ENCODE measurements at regions not wholly inside any gene's neighbourhood (a gene's known extent, or its start where the extent isn't known, plus 50 kb on each side); places are given as distances from the start of the nearest gene placed in this dataset.

DNA sequence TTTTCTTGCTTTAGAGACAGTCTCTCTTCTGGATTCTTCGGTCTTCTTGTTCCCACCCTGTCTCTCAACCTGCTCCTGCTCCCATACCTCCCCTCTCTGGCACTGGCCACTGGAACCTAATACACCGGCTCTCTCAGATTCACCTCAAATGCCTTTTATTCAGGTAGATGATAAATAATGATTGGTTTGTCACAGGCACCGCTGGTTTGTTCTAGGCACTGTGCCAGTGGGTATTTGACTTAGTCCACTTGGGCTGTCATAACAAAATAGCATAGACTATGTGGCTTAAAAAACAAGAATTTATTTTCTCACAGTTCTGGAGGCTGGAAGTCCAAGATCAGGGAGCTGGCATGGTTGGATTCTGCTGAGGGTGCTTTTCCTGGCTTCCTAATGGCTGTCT lies 278.2 kb upstream of the STT3B start:
- no peak for DNase-seq

DNA sequence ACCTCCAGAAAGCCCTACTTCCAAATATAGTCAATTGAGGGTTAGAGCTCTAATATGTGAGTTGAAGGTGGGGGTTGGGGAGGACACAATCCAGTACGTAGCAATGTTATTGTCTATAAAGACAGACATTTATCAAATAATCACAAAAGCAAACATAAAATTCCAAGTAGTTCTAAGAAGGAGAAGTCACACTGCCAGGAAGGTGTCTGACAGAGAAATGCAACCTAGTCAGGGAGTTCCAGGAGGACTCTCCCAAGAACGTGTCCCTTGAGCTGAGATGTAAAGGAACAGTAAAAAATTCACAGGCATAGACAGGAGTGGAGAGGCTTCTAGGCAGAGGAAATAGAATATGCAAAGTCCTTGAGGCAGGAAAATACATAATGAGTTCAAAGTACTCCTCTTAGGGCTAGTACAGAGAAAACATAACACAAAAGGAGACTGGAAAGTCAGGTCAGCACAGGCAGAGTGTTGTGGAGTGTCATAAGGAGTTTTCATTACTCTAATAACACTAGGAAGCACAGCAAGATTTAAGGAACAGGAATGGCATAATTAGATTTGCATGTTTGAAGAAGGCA lies 277.6 kb upstream of the STT3B start:
- no peak for DNase-seq

DNA sequence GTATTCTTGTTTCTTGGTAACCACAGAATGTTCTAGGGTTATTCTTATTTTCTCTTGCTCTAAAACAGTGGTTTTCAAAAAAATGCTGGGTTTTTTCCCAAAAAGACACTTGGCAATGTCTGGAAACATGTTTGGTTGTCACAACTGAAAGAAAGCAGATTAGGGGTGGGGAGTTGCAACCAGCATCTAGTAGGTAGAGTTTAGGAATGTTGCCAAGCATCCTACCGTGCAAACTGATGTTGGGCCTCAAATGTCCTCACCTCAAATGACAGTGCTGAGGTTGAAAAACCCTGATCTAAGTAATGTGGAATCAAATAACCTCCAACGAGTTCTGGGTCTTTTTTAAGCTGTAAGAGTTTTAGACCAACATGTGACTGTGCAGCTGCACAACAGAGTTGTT lies 270.5 kb upstream of the STT3B start:
- no peak for DNase-seq

DNA sequence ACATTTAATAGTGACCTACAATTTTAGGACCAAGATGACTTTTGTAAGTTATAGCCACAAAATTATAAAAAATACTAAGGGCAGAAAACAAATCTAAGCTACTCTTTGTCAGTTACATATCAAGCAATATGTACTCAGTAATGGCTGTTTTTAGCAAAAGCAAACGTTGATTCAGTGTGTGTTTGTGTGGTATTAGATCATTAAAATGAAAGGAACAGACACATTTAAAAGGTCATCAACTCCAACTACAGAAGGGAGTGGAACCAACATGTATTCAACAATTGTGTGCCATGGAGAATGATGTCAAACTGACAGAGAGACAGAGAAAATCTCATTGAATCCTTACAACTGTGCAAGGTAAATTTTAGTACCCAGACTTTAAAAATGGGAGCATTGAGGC lies 268.8 kb upstream of the STT3B start:
- DNase-seq: no peak

DNA sequence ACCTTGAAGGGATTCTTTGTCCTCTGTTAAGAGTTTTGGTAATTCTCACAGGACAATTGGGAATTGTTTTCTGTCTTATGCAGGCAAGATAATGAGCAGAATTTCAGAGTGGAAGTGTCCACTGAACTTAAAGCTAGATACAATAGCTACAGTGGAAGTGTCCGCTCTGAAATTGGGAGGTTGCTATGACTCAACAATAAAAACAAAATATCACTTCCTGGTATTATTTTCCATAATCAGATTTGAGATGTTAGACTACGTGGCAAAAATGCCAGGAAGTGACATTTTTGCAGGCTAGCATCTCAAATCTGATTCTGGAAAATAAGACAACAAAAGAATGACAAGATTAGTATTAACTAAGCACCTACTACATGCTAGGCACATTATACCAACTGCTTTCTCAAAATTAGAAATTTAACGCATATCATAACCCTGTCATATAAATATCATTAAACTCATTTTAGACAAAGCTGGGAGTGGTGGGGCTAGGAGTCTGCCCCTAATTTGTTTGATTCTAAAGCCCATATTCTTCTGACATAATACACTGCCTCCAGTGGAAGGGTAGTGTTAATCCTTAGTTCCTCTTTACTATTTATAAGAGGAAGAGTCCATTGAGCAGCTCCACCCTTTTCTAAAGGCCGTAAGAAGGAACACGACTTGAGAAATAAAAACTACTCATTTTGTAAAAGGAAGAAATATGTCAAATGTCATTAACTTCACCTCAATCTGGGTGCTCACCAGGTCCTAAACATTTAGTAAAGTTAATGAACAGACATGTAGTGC lies 266.9 kb upstream of the STT3B start:
- peak; percentile 18 for DNase-seq

DNA sequence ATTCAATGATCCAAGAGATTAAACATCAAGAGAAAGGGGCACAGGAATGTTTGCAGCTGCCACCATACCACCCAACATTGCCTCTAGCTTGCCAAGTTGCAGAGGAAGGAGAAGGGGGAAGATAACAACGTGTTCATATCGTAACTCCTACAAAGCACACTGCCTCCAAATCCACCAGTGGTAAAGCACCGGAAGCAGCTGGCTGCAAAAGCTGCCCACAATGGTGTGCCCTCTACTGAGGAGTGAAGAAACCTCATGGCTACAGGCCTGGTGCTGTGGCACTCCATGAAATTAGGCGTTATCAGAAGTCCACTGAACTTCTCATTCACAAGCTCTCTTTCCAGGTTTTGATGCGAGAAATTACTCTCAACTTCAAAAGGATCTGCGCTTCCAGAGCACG lies 263.9 kb upstream of the STT3B start:
- peak; percentile 86 for DNase-seq

DNA sequence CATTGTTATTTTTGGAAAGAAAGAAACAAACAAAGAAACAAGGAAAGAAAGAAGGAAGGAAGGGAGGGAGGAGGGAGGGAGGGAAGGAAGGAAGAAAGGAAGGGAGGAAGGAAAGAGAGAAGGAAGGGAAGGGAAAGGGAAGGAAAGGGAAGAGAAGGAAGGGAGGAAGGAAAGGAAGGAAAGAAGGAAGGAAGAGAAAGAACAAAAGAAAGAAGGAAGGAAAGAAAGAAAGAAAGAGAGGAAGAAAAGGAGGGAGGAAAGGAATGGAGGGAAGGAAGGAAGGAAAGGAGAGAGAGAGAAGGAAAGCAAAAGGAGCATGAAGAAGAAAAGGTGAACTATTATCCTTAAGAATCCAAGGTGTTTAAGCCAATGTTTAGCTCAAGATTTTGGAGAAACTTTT lies 262.7 kb upstream of the STT3B start:
- DNase-seq: no peak

DNA sequence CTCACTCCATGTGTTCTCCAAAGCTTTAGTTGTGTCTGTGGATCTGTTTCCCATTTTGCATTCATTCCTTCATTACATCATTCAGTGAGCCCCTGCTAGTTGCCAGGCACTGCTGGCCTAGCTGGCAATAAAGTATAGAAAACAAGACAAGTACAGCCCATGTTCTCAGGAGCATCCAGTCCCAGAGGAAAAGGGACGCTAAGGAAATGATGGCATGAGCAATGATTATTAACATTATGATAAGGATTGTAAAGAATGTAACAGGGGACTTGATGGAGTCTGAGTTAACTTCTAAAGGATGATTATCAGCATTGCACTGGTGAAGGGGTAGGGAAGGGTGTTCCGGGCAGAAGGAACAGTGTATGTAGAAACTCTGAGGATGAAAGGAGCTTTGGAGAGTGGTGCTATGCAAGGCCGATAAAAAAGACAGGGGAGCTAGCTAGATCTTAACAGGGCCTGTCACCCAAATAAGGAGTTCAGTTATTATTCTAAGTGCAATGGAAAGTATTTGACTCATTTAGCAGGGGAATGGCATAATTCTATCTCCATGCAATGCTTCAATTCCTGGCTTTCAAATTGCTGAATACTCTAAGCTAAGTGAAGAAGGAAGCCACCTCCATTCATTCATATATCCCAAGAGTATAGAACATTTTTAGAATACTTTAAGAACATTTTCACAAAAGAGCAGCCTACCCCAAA lies 258.2 kb upstream of the STT3B start:
- DNase-seq: no peak

DNA sequence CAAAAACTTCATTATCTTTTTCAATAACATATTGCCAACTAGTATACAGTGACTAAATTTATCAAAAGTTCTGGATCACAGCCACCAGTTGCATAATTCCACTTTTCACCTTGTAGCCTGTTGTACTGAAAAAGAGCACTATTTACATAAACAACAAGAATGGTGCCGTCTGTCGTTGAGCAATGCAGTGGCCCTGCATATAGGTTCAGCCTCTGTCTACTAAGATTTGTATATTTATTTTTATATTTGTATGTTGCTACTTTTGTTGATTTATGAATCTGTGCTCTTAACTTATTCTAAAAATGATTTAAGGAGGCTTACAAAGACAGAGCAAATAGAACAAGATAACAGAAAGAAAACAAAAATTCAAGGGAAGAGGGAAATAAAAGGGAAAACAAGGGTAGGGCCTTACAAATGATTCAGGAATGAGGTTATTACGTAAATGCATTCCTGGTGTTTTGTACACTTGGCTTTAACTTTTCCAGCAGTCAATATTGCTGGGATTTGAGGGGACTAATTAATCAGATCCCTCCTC lies 257.6 kb upstream of the STT3B start:
- no peak for DNase-seq

DNA sequence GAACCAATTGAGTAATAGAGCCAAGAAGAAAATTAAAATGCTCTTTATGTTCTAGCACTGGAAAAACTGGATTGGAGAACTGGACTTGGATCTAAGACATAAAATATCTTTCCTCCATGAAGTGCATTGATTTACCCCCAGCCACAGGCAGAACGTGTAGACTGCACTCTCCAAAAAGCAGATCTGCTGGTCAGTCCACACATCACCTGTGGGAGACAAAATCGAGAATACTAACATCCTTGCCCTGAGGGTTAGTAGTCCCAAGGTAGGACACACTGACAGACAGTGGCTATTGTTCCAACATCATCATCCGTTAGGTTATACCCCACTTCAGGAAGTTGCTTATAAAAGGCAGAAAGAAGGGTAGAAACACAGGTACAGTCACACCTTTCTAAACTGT lies 257.1 kb upstream of the STT3B start:
- DNase-seq: no peak

DNA sequence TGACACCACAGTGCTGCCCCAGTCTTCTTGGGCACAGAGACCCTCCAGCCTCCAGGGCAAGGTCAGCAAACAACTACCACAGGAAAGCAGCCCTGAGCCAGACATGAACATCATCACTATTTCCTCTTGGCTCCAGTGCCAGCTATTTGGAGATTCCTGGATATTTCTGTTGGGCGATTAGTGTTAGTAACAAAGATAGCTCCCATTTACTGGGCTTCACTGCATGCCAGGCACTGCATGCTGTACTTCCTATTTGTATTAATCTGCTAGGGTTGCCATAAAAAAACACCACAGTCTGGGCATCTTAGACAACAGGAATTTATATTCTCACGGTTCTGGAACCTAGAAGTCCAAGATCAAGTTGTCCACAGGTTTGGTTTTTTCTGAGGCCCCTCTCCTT lies 255.1 kb upstream of the STT3B start:
- DNase-seq: no peak

DNA sequence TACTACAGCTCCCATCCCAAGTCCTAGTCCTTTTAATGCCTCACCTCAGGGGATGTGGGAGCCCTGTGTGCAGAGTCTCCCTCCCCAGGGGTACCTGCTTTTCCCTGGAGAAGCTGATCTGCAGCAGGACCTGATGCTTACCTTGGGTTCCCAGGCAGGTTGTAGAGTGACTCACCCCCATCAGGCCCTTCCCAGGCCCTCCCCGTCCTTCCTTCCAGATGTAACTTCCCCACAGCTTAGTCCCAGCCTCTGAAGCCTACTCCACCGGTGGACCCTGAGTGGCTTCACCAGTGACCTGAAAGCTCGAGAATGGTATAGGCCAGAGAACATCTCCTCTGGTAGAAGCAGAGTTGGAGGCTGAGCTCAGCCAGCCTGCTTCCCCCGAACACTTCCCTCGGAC lies 254.2 kb upstream of the STT3B start:
- no peak for DNase-seq

DNA sequence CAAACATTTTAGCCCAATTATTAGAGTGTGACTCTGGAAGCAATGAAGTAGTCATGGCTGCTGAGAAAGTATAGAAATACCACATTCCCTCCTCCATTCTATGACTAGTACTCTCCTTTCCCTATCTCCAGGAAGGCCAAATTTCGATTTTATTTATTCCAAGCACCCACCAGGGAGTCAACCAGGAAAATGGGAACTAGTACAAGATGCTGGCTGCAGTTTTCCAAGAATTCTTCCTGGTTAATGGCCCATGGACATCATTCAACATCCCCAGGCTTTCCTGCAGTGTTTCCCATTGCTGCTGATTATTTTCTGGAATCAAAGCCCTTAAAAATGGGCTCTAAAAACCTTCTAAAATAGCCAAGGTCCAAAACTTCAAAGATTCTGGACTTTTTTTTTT lies 247.9 kb upstream of the STT3B start:
- DNase-seq: no peak

DNA sequence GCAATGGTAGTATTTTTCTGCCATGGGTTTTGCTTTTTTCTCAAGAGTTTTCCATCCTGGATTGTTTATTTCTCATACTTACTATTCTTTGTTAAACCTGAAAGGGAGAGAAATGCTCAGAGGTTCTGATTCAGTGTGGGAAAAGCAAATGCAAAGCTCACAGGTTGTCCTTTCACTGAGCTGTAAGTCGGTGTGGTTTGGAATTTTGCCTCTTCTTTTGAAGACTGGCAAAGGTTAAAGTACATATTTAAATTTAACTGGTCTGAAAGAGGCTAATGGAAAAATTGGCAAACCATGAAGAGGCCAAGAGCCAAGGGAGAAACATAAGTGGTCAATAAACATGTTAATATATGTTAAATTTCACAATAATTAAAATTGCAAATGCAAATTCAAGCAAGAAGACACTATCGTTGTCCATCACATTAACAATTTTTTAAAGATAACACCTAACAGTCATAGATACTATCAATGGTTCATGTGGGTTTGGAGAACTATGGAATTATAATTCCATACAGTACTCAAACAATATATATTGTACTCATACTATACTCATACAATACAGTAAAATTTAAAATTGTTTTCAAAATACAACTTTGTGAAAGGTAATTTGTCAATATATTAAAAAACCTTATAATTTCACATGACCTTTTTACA lies 246.8 kb upstream of the STT3B start:
- DNase-seq: no peak

DNA sequence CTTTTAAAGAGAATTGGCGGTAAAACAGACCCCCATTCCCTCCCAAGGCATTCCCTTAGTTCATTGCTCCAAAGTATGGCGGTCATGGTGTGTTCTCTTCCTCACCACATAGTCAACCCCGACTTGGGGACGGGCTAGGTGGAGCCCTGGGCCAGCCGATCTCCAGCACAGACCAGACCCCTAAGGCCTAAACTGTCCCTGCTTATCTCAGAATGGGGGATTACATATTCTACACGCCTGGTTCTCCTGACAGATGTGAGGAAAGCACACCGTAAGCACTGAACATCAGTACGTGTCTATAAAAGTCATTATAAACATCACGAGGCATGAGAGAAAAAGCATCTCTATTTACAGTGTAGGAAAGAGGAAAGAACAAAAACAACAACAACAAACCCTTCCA lies 244.5 kb upstream of the STT3B start:
- DNase-seq: no peak

DNA sequence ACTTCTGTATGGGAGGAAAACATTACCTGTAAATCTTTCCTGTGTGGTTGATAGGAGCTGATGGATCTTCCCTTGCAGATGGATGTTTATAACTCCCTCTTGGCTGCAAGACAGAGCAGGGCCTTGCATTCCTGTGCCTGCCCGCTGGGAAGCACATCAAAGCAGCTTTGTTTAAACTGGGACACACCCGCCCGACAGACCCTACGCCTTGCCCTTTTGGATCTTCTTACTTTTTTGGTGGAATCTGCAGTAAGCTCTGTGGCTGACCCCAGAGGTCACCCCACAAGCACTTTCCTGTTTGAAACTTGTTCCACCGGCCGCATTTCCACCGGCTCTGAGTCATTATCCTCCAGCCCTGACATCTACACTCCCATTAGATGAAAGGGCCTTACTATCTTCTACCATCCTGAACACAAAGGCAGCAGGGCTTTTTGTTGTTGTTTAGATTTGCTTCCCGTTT lies 244.1 kb upstream of the STT3B start:
- DNase-seq: no peak

DNA sequence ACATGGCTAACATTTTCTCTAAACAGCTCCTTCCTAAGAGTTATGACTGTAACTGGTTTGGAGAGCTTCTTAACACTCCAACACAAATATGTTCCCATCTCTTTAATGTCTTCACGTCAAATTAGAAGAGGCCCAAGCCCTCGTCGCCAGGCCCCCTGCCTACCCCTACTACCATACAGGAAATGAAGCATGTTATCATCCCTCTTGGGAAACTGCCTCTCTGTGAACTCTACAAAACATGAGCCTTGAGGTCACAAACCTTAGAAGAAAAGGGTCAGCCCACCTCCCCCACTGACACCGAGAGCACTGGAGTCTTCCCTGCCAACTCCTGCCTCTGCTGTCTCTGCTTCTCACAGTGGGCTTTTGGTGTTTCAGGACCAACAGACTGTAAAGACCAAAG lies 243.1 kb upstream of the STT3B start:
- no peak for DNase-seq

DNA sequence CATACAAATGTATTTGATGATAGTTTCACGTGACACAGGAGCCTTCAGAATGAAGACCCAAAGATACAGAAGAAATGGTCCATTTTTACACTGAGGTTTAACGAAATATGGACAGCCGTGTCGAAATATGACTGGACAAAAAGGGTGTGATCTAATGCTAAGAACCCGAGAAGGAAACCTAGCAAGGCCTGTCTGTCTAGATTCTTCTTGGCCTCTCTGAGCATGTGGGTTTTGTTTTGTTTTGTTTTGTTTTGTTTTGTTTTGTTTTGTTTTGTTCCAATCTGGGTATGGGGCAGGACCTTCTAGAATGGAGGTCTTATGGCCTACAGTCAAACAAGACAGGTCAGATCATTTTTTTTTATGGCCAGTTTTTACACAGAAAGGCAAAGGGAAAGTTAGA lies 242.7 kb upstream of the STT3B start:
- no peak for DNase-seq

DNA sequence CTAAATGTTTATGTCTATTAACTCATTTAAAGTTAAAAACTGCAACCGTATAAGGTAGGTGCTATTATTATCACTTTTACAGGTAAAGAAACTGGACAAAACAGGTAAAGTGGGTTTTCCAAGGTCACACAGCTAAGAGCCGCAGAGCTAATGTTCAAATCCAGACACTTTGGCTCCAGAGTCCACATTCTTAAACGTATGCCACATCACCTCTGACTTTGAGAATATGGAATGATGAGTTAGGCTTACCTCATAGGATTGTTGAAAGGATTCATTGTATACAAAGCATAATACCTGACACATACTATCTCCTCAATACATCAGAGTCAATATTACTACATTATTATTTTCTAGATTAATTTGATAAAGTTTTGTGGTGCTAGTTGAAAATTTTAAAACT lies 240.9 kb upstream of the STT3B start:
- no peak for DNase-seq

DNA sequence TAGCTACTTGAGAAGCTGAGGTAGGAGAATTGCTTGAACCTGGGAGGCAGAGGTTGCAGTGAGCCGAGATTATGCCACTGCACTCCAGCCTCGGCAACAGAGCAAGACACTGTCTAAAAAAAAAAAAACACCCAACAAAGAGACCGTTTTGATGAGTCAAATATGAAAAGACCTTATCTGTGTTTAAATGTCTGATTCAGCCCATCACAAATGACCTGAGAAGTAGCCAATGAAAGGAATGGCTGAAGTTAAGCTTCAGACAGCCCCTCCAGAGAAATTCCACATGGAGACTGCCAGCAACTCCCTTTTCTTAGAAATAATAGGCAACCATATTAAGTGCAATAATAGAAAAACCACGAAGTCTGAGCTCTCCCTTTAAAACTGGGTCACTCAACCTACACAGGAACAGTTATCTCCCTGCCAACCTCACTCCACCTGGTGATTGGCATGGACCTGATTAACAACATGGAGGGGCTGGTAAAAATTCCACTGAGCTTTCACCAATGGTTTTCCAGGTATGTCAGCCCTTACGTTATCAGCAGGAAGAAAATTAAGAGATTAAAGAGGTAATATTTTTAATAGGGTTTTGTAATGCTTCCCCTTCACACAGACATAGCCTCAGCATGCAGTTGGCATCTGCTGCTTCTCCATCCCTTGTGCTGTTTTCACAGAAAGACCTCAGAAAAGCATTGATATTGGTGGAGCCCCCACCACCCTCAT lies 238.1 kb upstream of the STT3B start:
- no peak for DNase-seq

DNA sequence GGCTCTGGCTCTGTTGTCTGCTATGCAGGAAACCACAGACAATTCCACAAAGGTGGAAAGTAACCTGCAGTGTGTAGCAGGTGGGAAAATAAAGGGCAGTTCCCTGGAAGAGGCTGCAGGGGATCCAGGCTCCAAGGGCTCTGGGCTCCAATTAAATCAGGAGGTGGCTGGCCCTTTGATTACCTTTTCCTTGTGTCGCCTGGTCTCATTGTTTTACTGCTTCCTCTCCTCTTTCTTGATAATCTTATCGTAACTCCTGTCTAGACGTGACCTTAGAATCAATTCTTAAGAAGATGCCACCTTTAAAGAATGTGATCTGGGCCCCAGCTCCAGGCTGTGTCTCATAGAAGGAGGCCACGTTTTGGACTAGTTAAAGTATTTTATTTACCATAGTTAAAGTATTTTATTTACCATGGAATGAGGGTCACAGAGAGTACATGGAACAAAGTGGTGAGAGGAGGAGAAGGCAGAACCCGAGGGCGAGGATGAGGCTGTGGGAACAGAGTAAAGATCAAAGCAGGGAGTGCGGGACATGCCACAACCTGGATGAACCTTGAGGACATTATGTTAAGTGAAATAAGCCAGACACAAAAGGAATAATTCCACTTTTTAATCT lies 237.5 kb upstream of the STT3B start:
- no peak for DNase-seq

DNA sequence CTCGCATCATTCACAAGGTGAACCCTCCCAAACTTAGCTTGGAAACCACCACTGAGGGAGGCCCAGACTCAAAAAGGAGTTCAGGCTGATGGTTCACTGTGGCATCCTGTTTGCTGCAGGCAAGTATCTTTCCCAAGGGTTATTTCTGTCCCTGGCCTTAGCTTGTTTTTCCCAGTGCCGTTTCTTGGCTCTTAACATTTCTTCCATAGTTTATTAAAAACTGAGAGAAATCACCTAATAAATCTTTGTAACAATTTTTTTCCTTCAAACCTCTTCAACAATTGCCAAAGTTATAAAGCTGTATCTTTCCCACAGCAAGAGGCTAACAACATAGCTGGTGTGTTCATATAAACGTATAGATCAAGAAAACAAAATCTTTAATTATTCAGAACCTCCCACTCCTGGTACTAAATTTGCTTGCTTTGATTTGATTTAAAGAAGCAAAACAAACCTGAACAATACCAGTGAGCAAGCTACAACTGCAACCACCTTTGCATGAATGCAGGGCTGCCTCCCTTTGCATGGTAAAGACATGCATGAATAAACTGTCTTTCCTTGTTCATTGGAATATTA lies 234.9 kb upstream of the STT3B start:
- no peak for DNase-seq
